Activated T-cell treated with anti-CD3 and anti-CD28 coated beads, Interleukin-2, amount 50 U/mL, for 24 hours (primary cell): ENCODE measurements at regions not wholly inside any gene's neighbourhood (a gene's known extent, or its start where the extent isn't known, plus 50 kb on each side); places are given as distances from the start of the nearest gene placed in this dataset.
A peak's percentile ranks its signal among the peaks of the same experiment; 100 is the strongest.
"Not testable (repeated sequence)": the region's sequence is repeated elsewhere in the genome, so short reads cannot be mapped to it uniquely, and the experiment has no call there.

Experiments
- DNase-seq: peaks from one replicate; pipeline ENCODE4 v3.0.0-alpha.2; 2020
- H3K27ac Mint-ChIP-seq: 2 replicates; pipeline ENCODE4 v1.8.0; 2020; ENCODE audit warnings: mild to moderate bottlenecking, mixed read lengths
- H3K27me3 Mint-ChIP-seq: 2 replicates; pipeline ENCODE4 v1.8.0; 2020; ENCODE audit warnings: mixed read lengths
- H3K36me3 Mint-ChIP-seq: 2 replicates; pipeline ENCODE4 v1.8.0; 2020; ENCODE audit warnings: low read depth, mixed read lengths
- H3K4me1 Mint-ChIP-seq: 2 replicates; pipeline ENCODE4 v1.8.0; 2020; ENCODE audit warnings: low read depth, mixed read lengths
- H3K4me3 Mint-ChIP-seq: 2 replicates; pipeline ENCODE4 v1.8.0; 2020; ENCODE audit warnings: mild to moderate bottlenecking, moderate library complexity, mixed read lengths
- H3K9me3 Mint-ChIP-seq: 2 replicates; pipeline ENCODE4 v1.8.0; 2020; ENCODE audit warnings: mixed read lengths

DNA sequence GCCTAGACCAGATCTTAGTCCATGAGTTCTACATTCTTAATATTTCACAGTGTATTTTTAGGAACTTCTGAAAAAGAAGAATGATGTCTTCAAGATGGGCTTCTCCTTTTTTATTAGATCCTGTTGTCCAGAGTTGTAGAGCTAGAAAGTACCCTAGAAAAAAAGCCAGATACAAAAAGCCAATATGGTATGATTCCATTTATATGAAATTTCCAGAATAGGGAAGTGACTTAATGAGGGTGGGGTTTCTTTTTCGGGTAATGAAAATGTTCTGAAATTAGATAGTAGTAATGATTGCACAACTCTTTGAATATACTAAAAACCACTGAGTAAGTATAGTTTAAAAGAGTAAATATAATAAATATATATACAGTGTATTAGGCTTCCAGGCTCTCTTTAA lies 116.9 kb downstream of the NFKBIZ start:
- H3K36me3 Mint-ChIP-seq = no peaks in the 10 kb centered on the region
- peaks cover 32% of the 10 kb centered on the region for H3K4me1 Mint-ChIP-seq
- H3K9me3 Mint-ChIP-seq = peaks cover 6% of the 10 kb centered on the region
- H3K27ac Mint-ChIP-seq = no peak overlapping the region
- H3K4me3 Mint-ChIP-seq = no peak overlapping the region
- no peak for DNase-seq
- H3K27me3 Mint-ChIP-seq = no peaks in the 10 kb centered on the region

DNA sequence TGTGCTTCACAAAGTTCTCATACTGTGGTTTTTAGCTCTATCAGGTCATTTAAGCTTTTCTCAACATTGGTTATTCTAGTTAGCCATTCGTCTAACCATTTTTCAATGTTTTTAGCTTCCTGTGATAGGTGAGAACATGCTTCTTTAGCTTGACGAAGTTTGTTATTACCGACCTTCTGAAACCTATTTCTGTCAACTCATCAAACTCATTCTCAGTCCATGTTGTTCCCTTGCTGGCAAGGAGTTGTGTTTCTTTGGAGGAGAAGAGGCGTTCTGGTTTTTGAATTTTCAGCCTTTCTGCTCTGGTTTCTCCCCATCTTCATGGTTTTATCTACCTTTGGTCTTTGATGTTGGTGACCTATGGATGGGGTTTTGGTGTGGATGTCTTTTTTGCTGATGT lies 120.9 kb downstream of the NFKBIZ start:
- no peak for DNase-seq
- H3K27ac Mint-ChIP-seq = no peak overlapping the region
- H3K27me3 Mint-ChIP-seq = no peaks in the 10 kb centered on the region
- no peak overlapping the region for H3K4me3 Mint-ChIP-seq
- H3K4me1 Mint-ChIP-seq = peaks cover 12% of the 10 kb centered on the region
- peaks cover 6% of the 10 kb centered on the region for H3K9me3 Mint-ChIP-seq
- no peaks in the 10 kb centered on the region for H3K36me3 Mint-ChIP-seq

DNA sequence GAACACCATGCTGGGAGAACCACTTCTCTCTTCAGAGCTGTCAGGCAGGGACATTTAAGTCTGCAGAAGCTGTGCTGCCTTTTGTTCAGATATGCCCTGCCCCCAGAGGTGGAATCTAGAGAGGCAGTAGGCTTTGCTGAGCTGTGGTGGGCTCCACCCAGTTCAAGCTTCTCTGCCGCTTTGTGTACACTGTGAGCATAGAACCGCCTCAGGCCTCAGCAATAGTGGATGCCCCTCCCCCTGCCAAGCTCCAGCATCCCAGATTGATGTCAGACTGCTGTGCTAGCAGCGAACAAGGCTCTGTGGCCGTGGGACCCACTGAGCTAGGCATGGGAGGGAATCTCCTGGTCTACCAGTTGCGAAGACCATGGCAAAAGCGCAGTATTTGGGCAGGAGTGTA lies 121.6 kb downstream of the NFKBIZ start:
- peaks cover 6% of the 10 kb centered on the region for H3K9me3 Mint-ChIP-seq
- H3K4me1 Mint-ChIP-seq = peaks cover 12% of the 10 kb centered on the region
- H3K27me3 Mint-ChIP-seq = no peaks in the 10 kb centered on the region
- no peak overlapping the region for H3K27ac Mint-ChIP-seq
- no peak overlapping the region for H3K4me3 Mint-ChIP-seq
- H3K36me3 Mint-ChIP-seq = no peaks in the 10 kb centered on the region
- no peak for DNase-seq

GRCh38 chr3:101972430-101973162 lies 123.3 kb downstream of the NFKBIZ start:
- Mint-ChIP-seq H3K36me3 (no peaks in the 10 kb centered on the region), H3K4me1 (peaks cover 14% of the 10 kb centered on the region), H3K4me3 (no peak overlapping the region), H3K27ac (no peak overlapping the region), H3K27me3 (no peaks in the 10 kb centered on the region), H3K9me3 (peaks cover 5% of the 10 kb centered on the region)
- DNase-seq = no peak

GRCh38 chr3:101973163-101973505 lies 123.8 kb downstream of the NFKBIZ start:
- H3K27me3 Mint-ChIP-seq = no peaks in the 10 kb centered on the region
- peaks cover 5% of the 10 kb centered on the region for H3K9me3 Mint-ChIP-seq
- peaks cover 14% of the 10 kb centered on the region for H3K4me1 Mint-ChIP-seq
- no peaks in the 10 kb centered on the region for H3K36me3 Mint-ChIP-seq
- no peak for DNase-seq
- no peak overlapping the region for H3K4me3 Mint-ChIP-seq
- H3K27ac Mint-ChIP-seq = no peak overlapping the region

GRCh38 chr3:101975415-101975814 lies 126.1 kb downstream of the NFKBIZ start:
- H3K27me3 Mint-ChIP-seq, DNase-seq, H3K27ac Mint-ChIP-seq, H3K36me3 Mint-ChIP-seq, H3K9me3 Mint-ChIP-seq, H3K4me3 Mint-ChIP-seq: not testable (repeated sequence)
- H3K4me1 Mint-ChIP-seq = peaks cover 14% of the 10 kb centered on the region

- H3K27ac Mint-ChIP-seq = no peak overlapping the region
- no peaks in the 10 kb centered on the region for H3K9me3 Mint-ChIP-seq
- H3K4me3 Mint-ChIP-seq = no peak overlapping the region
- H3K4me1 Mint-ChIP-seq = peaks cover 14% of the 10 kb centered on the region
- DNase-seq = no peak
- no peaks in the 10 kb centered on the region for H3K36me3 Mint-ChIP-seq
- no peaks in the 10 kb centered on the region for H3K27me3 Mint-ChIP-seq
These were observed 127.2 kb downstream of the NFKBIZ start for GRCh38 chr3:101976473-101976872.

GRCh38 chr3:101978348-101978747 lies 129.0 kb downstream of the NFKBIZ start:
- peaks cover 2% of the 10 kb centered on the region for H3K4me1 Mint-ChIP-seq
- H3K27ac Mint-ChIP-seq = no peak overlapping the region
- H3K27me3 Mint-ChIP-seq = peaks cover 11% of the 10 kb centered on the region
- no peaks in the 10 kb centered on the region for H3K9me3 Mint-ChIP-seq
- H3K4me3 Mint-ChIP-seq = no peak overlapping the region
- no peaks in the 10 kb centered on the region for H3K36me3 Mint-ChIP-seq
- no peak for DNase-seq

GRCh38 chr3:101979033-101979432 lies 129.7 kb downstream of the NFKBIZ start:
- Mint-ChIP-seq H3K4me3 (no peak overlapping the region), H3K27me3 (peaks cover 15% of the 10 kb centered on the region), H3K27ac (no peak overlapping the region), H3K4me1 (peaks cover 2% of the 10 kb centered on the region), H3K36me3 (no peaks in the 10 kb centered on the region), H3K9me3 (no peaks in the 10 kb centered on the region)
- no peak for DNase-seq

- H3K4me3 Mint-ChIP-seq = no peak overlapping the region
- H3K36me3 Mint-ChIP-seq = no peaks in the 10 kb centered on the region
- no peak for DNase-seq
- peaks cover 18% of the 10 kb centered on the region for H3K4me1 Mint-ChIP-seq
- peaks cover 18% of the 10 kb centered on the region for H3K27me3 Mint-ChIP-seq
- no peaks in the 10 kb centered on the region for H3K9me3 Mint-ChIP-seq
- no peak overlapping the region for H3K27ac Mint-ChIP-seq
These were observed 135.0 kb downstream of the NFKBIZ start for GRCh38 chr3:101984356-101984755.

DNA sequence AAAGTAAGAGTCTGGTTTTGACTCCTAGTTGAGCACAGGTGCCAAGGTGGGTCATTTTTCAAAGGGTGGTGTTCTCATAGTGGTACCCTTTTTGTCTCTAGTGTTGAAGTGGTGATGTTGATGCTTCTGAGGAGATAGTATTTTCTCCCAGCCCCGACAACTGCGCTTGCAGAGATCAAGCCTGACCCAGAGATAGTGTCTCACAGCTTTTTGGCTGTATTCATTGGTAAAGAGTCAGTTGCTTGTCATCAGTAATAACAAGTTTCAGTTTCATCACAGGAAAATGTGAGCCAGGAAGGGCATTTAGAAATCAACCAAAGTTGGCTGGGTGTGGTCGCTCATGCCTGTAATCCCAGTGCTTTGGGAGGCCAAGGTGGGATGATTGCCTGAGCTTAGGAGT lies 139.3 kb downstream of the NFKBIZ start:
- H3K36me3 Mint-ChIP-seq = no peaks in the 10 kb centered on the region
- H3K4me1 Mint-ChIP-seq = peaks cover 35% of the 10 kb centered on the region
- no peak for DNase-seq
- H3K27me3 Mint-ChIP-seq = peaks cover 7% of the 10 kb centered on the region
- H3K9me3 Mint-ChIP-seq = no peaks in the 10 kb centered on the region
- peak overlapping the region; percentile 4 for H3K4me3 Mint-ChIP-seq
- H3K27ac Mint-ChIP-seq = peak overlapping the region; percentile 73

GRCh38 chr3:101989578-101990200 lies 140.4 kb downstream of the NFKBIZ start:
- DNase-seq = no peak
- no peaks in the 10 kb centered on the region for H3K9me3 Mint-ChIP-seq
- H3K4me3 Mint-ChIP-seq = no peak overlapping the region
- H3K36me3 Mint-ChIP-seq = no peaks in the 10 kb centered on the region
- H3K4me1 Mint-ChIP-seq = peaks cover 42% of the 10 kb centered on the region
- H3K27me3 Mint-ChIP-seq = no peaks in the 10 kb centered on the region
- no peak overlapping the region for H3K27ac Mint-ChIP-seq

- H3K4me3 Mint-ChIP-seq = no peak overlapping the region
- H3K4me1 Mint-ChIP-seq = peaks cover 55% of the 10 kb centered on the region
- H3K9me3 Mint-ChIP-seq = no peaks in the 10 kb centered on the region
- DNase-seq = no peak
- no peaks in the 10 kb centered on the region for H3K27me3 Mint-ChIP-seq
- H3K36me3 Mint-ChIP-seq = no peaks in the 10 kb centered on the region
- no peak overlapping the region for H3K27ac Mint-ChIP-seq
These were observed 143.5 kb downstream of the NFKBIZ start for GRCh38 chr3:101992863-101993262.

DNA sequence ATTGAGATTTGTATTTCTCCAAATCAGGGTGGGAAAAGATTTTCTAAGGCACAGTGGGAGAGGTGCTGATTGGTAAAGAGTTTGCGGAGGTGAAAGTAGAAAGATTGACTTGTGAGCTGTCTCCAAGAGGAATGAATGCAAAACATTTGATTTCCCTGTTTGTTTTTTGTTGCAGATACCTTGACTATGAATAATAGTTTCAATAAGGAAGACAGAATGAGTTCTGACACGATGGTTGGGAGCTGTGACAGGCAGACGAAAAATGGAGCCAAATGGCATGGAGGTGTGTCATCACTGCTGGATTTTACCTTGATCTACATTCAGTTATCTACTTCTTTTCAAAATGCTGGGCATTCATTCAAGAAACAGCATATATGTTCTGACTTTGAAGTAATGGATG lies 145.1 kb downstream of the NFKBIZ start:
- no peak for DNase-seq
- no peaks in the 10 kb centered on the region for H3K27me3 Mint-ChIP-seq
- H3K4me3 Mint-ChIP-seq = no peak overlapping the region
- no peak overlapping the region for H3K27ac Mint-ChIP-seq
- peaks cover 44% of the 10 kb centered on the region for H3K4me1 Mint-ChIP-seq
- no peaks in the 10 kb centered on the region for H3K36me3 Mint-ChIP-seq
- no peaks in the 10 kb centered on the region for H3K9me3 Mint-ChIP-seq

GRCh38 chr3:101995371-101996046 lies 146.2 kb downstream of the NFKBIZ start:
- no peaks in the 10 kb centered on the region for H3K9me3 Mint-ChIP-seq
- H3K36me3 Mint-ChIP-seq = no peaks in the 10 kb centered on the region
- no peaks in the 10 kb centered on the region for H3K27me3 Mint-ChIP-seq
- no peak overlapping the region for H3K4me3 Mint-ChIP-seq
- DNase-seq = no peak
- H3K27ac Mint-ChIP-seq = peak overlapping the region; percentile 62
- H3K4me1 Mint-ChIP-seq = peaks cover 41% of the 10 kb centered on the region
